CD1c-positive myeloid dendritic cell (primary cell): ENCODE measurements at regions not wholly inside any gene's neighbourhood (a gene's known extent, or its start where the extent isn't known, plus 50 kb on each side); places are given as distances from the start of the nearest gene placed in this dataset.

ENCODE experiments used
- DNase-seq: peaks from one replicate; pipeline ENCODE4 v3.0.0-alpha.2; 2016; ENCODE audit errors: extremely low spot score

DNA sequence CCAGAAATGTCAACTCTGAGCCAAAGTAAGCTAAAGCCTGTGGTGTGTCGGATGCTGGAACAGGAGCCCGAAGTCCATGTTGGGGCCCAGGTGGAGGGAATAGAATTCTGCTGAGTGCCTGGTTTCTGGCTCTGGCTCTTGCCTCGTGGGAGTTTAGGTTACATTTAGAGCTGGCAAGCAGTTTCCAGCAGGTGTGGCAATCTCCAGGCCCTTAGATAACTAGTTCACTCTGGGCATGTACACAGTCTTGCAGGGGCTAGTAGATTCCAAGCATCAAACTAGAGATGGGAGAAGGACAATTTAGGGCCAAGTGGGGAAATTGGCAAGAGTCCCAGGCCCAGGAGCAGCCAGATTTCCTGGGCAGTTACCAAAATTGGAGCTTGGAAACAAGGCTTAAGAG is 56.3 kb upstream of the STOX2 start:
- DNase-seq = no peak

DNA sequence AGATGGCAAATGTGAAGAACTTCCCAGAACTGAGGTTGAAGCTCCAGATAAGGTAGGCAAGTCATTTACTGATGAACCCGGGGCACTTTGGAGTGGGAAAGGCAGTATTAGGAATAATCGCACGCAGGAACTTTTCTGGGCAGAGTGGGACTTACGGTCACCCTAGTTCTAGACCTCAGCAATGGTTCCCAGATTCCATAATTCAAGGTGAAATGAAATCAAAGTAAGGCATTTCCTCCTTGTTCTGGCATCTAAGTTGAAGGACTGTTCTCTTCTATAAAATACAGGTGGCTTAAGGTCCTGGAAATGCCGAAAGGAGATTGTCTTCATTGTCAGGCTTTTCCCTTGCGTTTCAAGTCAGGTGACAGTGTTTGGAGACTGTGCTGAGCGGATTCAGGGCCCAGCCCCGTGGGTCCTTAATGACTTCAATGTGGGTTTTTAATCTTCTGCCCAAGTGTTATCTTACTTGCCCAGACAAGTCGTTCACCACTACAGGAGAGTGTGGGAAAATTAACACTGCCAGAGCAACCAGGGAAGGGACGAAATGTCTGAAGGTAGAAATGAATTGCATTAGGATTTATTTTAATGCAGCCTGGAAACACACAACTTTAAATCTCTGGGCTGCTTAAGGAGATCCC is 52.1 kb upstream of the STOX2 start:
- no peak for DNase-seq

DNA sequence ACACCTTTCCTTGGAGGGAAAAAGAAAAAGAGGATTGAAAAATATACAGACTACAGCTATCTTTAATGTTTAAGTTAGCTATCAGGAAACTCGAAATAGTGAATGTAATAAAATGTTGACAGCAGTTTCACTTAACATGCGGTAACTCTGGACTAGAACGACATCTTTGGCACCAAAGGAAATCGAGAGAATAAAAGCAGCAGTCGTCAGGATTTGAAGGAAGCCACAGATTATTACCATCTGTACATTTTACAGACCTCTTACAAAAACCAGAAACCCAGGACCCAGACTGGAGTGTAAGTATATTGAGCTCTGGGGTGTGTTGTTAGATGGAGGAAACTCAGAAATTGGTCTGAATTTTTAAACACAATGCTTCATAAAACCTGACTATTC is 51.6 kb upstream of the STOX2 start:
- no peak for DNase-seq
